BJ (cell line): ENCODE measurements at regions not wholly inside any gene's neighbourhood (a gene's known extent, or its start where the extent isn't known, plus 50 kb on each side); places are given as distances from the start of the nearest gene placed in this dataset.

Experiments
- CTCF ChIA-PET: fragments of 350-600 bp; formaldehyde crosslinking; extraction: SDS; loops from one replicate; lab custom pipeline; 2021; ENCODE audit warnings: antibody characterized with exemption, inconsistent platforms; lab: Yijun Ruan, JAX
- POLR2A ChIA-PET: fragments of 300-600 bp; sonication (Branson Sonifier 250); formaldehyde crosslinking; extraction: SDS; loops from one replicate; lab custom pipeline; 2021; ENCODE audit warnings: antibody characterized with exemption; lab: Charles Lee
- DNase-seq: peaks from one replicate; pipeline ENCODE4 v3.0.0-alpha.2; 2011; ENCODE audit warnings: low read depth
- H3K27me3 ChIP-seq: 2 replicates; pipeline ENCODE4 v1.6.0; 2011; ENCODE audit warnings: low read length; ENCODE audit not compliant: control insufficient read depth, insufficient read depth
- H3K36me3 ChIP-seq: 2 replicates; pipeline ENCODE4 v1.5.1; 2011; ENCODE audit warnings: low read length; ENCODE audit not compliant: control insufficient read depth, insufficient read depth
- H3K4me3 ChIP-seq: 2 replicates; pipeline ENCODE4 v1.5.1; 2011; ENCODE audit warnings: low read depth, mild to moderate bottlenecking, control low read depth, low read length
- CTCF ChIP-seq: IDR thresholded peaks from 2 replicates; pipeline ENCODE4 v1.5.1; 2011; ENCODE audit warnings: low read depth, mild to moderate bottlenecking, control low read depth, inconsistent platforms, low read length, moderate library complexity; ENCODE audit not compliant: insufficient read depth

GRCh38 chr3:127426444-127427153 is 138.8 kb upstream of the PRR20G start:
- no peak for TF ChIP-seq CTCF
- Histone ChIP-seq H3K36me3 (no peaks in the 10 kb centered on the region), H3K4me3 (no peak overlapping the region), H3K27me3 (peaks cover 20% of the 10 kb centered on the region)
- POLR2A ChIA-PET = interaction anchor here (0.6 kb wide), 1 partner anchor 13 kb away, joined by 4 read pairs; no protein-coding TSS in a partner anchor
- no peak for DNase-seq
- CTCF ChIA-PET = interaction anchor here (1.0 kb wide), 1 partner anchor 23 kb away, joined by 3 read pairs; no protein-coding TSS in a partner anchor

DNA sequence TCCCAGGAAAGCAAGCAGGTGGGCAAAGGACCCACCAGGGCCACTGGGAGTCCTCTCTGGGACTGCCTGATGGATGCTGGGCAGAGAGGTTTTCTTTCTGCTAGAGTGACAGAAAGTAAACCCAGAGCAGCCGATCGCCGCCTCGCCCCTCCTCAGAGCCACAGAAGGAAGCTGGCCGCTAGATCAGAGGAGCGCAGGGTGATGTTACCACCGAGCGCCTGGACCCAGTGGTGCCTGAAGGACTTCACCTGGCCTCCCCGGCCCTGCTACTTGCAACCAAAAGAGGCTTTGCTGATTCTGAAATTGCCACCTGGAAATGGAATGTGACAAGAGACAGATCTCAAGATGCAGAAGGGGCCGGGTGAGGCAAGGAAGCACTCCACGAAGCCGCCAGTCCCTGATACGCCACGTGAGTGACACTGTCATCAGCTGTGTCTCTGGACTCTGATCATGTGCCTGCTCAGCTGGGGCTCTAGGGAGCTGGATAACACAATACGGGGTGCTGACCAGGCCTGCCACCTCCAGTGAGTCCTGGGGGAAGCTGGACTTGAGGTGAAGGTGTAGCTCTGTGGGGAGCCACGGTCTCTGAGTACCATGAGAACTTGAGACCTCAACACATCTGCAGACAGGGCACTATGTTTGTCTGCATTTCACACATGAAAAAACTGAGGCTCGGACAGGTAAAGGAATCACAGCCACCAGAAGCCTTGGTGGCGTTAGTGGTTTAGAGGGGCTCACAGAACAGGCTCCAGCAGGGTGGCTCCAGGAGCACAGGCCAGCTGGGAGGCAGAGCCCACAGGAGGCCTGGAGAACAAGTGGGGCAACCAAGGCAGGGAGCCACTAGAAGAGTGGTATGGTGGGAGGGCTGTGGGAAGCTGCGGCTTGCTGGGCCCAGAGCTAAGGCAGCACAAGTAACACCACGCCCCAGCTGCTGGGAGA is 137.9 kb upstream of the PRR20G start:
- POLR2A ChIA-PET = interaction anchor here (0.6 kb wide), 1 partner anchor 13 kb away, joined by 4 read pairs; no protein-coding TSS in a partner anchor
- Histone ChIP-seq H3K36me3 (no peaks in the 10 kb centered on the region), H3K4me3 (no peak overlapping the region), H3K27me3 (peaks cover 23% of the 10 kb centered on the region)
- no peak for TF ChIP-seq CTCF
- CTCF ChIA-PET = interaction anchor here (1.0 kb wide), 1 partner anchor 24 kb away, joined by 3 read pairs; no protein-coding TSS in a partner anchor
- DNase-seq = no peak

- H3K4me3 ChIP-seq = no peak overlapping the region
- CTCF ChIA-PET = no interaction called here
- POLR2A ChIA-PET = no interaction called here
- no peak for DNase-seq
- no peaks in the 10 kb centered on the region for H3K36me3 ChIP-seq
- peaks cover 27% of the 10 kb centered on the region for H3K27me3 ChIP-seq
- no peak for TF ChIP-seq CTCF
These were observed 137.1 kb upstream of the PRR20G start for GRCh38 chr3:127424766-127425504.

DNA sequence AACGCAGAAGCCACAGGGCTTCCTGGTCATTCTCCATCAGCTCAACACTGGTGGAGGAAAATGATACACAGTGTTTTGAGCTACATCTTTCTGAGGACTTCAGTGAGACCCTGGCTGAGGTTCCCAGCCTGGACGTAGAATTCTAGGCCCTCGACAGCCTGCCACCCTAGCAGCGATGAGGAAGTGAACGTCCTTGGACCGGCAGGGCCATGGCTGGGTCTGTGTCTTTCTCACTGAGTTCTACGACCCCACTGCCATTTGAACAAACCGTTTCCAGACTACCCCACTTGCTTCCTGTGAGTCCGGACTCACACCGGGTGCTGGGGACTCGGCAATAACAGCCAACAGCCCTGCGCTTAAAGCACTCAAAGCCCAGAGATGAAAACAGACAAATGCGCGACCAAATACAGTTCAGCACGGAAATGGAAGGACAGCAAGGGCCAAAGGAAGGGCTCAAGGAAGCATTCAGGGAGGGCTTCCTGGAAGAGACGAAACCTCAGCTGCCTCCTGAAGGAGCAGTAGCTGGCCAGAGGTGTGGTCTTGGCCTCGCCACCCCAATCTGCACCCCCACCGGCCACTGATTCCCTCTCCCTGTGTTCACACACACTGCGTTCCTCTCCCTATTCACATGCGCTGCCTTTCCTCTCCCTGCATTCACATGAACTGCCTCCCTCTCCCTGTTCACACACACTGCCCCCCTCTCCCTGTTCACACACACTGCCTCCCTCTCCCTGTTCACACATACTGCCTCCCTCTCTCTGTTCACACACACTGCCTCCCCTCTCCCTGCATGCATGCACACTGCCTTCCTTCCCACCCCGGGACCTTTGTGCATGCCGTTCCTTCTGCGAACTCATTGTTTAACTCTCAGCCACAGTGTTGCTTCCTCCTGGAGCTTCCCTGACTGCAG is 136.3 kb upstream of the PRR20G start:
- CTCF ChIA-PET = no interaction called here
- POLR2A ChIA-PET = no interaction called here
- DNase-seq = no peak
- Histone ChIP-seq H3K4me3 (no peak overlapping the region), H3K36me3 (no peaks in the 10 kb centered on the region), H3K27me3 (peaks cover 32% of the 10 kb centered on the region)
- TF ChIP-seq CTCF = no peak
